CD4-positive, CD25-positive, alpha-beta regulatory T cell (primary cell): ENCODE measurements at regions not wholly inside any gene's neighbourhood (a gene's known extent, or its start where the extent isn't known, plus 50 kb on each side); places are given as distances from the start of the nearest gene placed in this dataset.

ENCODE experiments used
- ATAC-seq, 2 donors: fragments of 150-1000 bp; cut with Tn5 transposase; one replicate each; pipeline ENCODE4 v1.10.0; 2021; ENCODE audit warnings: low read depth in 2 of 2, moderate number of reproducible peaks in 2 of 2, moderate library complexity in 1 of 2
- DNase-seq, 3 donors: peaks; one replicate each; pipeline versions ENCODE4 v3.0.0 to v3.0.0-alpha.2; 2012 to 2022; ENCODE audit warnings: mixed read lengths in 1 of 3
- H3K27ac ChIP-seq: one replicate; pipeline ENCODE4 v1.7.0; 2013; ENCODE audit warnings: mild to moderate bottlenecking, low read length; ENCODE audit not compliant: insufficient read depth, poor library complexity, severe bottlenecking
- H3K27me3 ChIP-seq: one replicate; pipeline ENCODE4 v1.7.0; 2013; ENCODE audit warnings: low read length; ENCODE audit not compliant: control insufficient read depth, insufficient read depth
- H3K36me3 ChIP-seq: one replicate; pipeline ENCODE4 v1.7.0; 2013; ENCODE audit warnings: mild to moderate bottlenecking, low read length, moderate library complexity; ENCODE audit not compliant: control insufficient read depth, insufficient read depth
- H3K4me1 ChIP-seq: 2 replicates; pipeline ENCODE4 v1.7.0; 2013; ENCODE audit warnings: mild to moderate bottlenecking, low read length; ENCODE audit not compliant: insufficient read depth, control insufficient read depth, poor library complexity, severe bottlenecking
- H3K4me3 ChIP-seq: one replicate; pipeline ENCODE4 v1.7.0; 2013; ENCODE audit warnings: low read depth, mild to moderate bottlenecking, low read length, moderate library complexity
- H3K9me3 ChIP-seq, 2 experiments: 1 replicate in 1 of 2; 2 replicates in 1 of 2; pipeline ENCODE4 v1.7.0; 2013; ENCODE audit warnings: low read length in 2 of 2, mild to moderate bottlenecking in 1 of 2, moderate library complexity in 1 of 2; ENCODE audit not compliant: control insufficient read depth in 2 of 2
- H3K27ac Mint-ChIP-seq, 3 donors: one replicate each; pipeline ENCODE4 v1.8.0; 2020 to 2022; ENCODE audit warnings: mild to moderate bottlenecking in 3 of 3, mixed read lengths in 3 of 3, moderate library complexity in 2 of 3
- H3K27me3 Mint-ChIP-seq: one replicate; pipeline ENCODE4 v1.8.0; 2022; ENCODE audit warnings: mild to moderate bottlenecking, mixed read lengths
- H3K36me3 Mint-ChIP-seq: one replicate; pipeline ENCODE4 v1.8.0; 2020; ENCODE audit warnings: mixed read lengths
- H3K4me1 Mint-ChIP-seq, 4 donors: one replicate each; pipeline ENCODE4 v1.8.0; 2020 to 2022; ENCODE audit warnings: mixed read lengths in 4 of 4, mild to moderate bottlenecking in 1 of 4
- H3K4me3 Mint-ChIP-seq, 4 donors: one replicate each; pipeline ENCODE4 v1.8.0; 2020 to 2022; ENCODE audit warnings: mild to moderate bottlenecking in 4 of 4, mixed read lengths in 4 of 4, moderate library complexity in 3 of 4
- H3K9me3 Mint-ChIP-seq, 7 donors: one replicate each; pipeline ENCODE4 v1.8.0; 2020 to 2022; ENCODE audit warnings: mixed read lengths in 7 of 7, mild to moderate bottlenecking in 3 of 7, moderate library complexity in 2 of 7

DNA sequence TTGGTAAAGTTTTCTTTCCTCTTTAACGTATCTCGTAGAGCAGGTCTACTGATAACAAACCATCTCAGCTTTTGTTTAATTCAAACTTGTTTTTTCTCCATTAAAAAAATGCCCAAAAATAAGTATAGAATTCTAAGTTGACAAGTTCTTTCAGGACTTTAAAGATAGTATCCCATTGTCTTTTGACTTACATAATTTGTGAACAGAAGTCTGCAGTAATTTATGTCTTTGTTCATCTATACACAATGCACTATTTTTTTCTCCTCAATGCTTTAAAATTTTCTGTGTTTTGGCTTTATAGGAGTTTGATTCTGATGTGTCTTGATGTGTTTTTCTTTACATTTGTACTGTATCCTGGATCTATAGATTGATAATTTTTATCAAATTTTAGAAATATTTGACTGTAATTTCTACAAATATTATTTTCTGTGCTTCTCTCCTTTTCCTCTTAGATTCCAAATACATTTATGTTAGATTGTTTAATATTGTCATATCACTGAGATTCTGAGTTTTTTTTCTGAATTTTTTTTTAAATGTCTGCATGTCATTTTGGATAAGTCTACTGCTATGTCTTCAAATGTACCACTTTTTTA, 143.3 kb downstream of the FTCDNL1 start:
- DNase-seq, result no peak
- no peak for ATAC-seq

GRCh38 chr2:199705538-199705937, 145.5 kb downstream of the FTCDNL1 start:
- Mint-ChIP-seq H3K36me3 (no peaks in the 10 kb centered on the region), H3K9me3 (peaks cover 0 to 9% (median 5%) of the 10 kb centered on the region in 7 donors), H3K27me3 (peaks cover 9% of the 10 kb centered on the region), H3K27ac (no peak overlapping the region), H3K4me1 (no peaks in the 10 kb centered on the region), H3K4me3 (no peak overlapping the region)
- Histone ChIP-seq H3K27ac (no peak overlapping the region), H3K27me3 (no peaks in the 10 kb centered on the region), H3K9me3 (peaks cover 2 to 4% of the 10 kb centered on the region in 2 experiments), H3K4me1 (no peaks in the 10 kb centered on the region), H3K36me3 (no peaks in the 10 kb centered on the region), H3K4me3 (no peak overlapping the region)
- no peak for ATAC-seq
- DNase-seq, result peak in 1 of 3 donors; percentile 4

More for the DNA sequence above, 143.3 kb downstream of the FTCDNL1 start:
- Histone ChIP-seq H3K4me1 (no peaks in the 10 kb centered on the region), H3K4me3 (no peak overlapping the region), H3K9me3 (peaks cover 2 to 4% of the 10 kb centered on the region in 2 experiments), H3K27me3 (no peaks in the 10 kb centered on the region), H3K36me3 (no peaks in the 10 kb centered on the region), H3K27ac (no peak overlapping the region)
- Mint-ChIP-seq H3K4me3 (no peak overlapping the region), H3K9me3 (peaks cover 0 to 7% (median 5%) of the 10 kb centered on the region in 7 donors), H3K27ac (no peak overlapping the region), H3K4me1 (no peaks in the 10 kb centered on the region), H3K36me3 (no peaks in the 10 kb centered on the region), H3K27me3 (peaks cover 5% of the 10 kb centered on the region)

GRCh38 chr2:199704358-199705238, 146.4 kb downstream of the FTCDNL1 start:
- Histone ChIP-seq H3K36me3 (no peaks in the 10 kb centered on the region), H3K9me3 (peaks cover 2 to 4% of the 10 kb centered on the region in 2 experiments), H3K4me3 (no peak overlapping the region), H3K4me1 (no peaks in the 10 kb centered on the region), H3K27ac (no peak overlapping the region), H3K27me3 (no peaks in the 10 kb centered on the region)
- Mint-ChIP-seq H3K27ac (no peak overlapping the region), H3K27me3 (peaks cover 8% of the 10 kb centered on the region), H3K4me3 (no peak overlapping the region), H3K9me3 (peaks cover 0 to 9% (median 5%) of the 10 kb centered on the region in 7 donors), H3K4me1 (no peaks in the 10 kb centered on the region), H3K36me3 (no peaks in the 10 kb centered on the region)
- DNase-seq (peak in 2 of 3 donors; percentile 12 to 28), ATAC-seq (no peak)

GRCh38 chr2:199703199-199703598, 147.8 kb downstream of the FTCDNL1 start:
- H3K36me3 Mint-ChIP-seq, result no peaks in the 10 kb centered on the region
- H3K9me3 ChIP-seq, result peaks cover 2 to 4% of the 10 kb centered on the region in 2 experiments
- no peak overlapping the region for H3K4me3 ChIP-seq
- no peaks in the 10 kb centered on the region for H3K27me3 ChIP-seq
- H3K4me1 Mint-ChIP-seq, result no peaks in the 10 kb centered on the region
- ATAC-seq, result no peak
- H3K4me3 Mint-ChIP-seq, result no peak overlapping the region
- no peak overlapping the region for H3K27ac ChIP-seq
- peaks cover 0 to 9% (median 2%) of the 10 kb centered on the region in 7 donors for H3K9me3 Mint-ChIP-seq
- DNase-seq, result no peak
- H3K36me3 ChIP-seq, result no peaks in the 10 kb centered on the region
- no peak overlapping the region for H3K27ac Mint-ChIP-seq
- H3K4me1 ChIP-seq, result no peaks in the 10 kb centered on the region
- peaks cover 8% of the 10 kb centered on the region for H3K27me3 Mint-ChIP-seq

- ATAC-seq (no peak), DNase-seq (no peak)
- no peak overlapping the region for H3K4me3 Mint-ChIP-seq
- H3K27ac Mint-ChIP-seq, result no peak overlapping the region
- Histone ChIP-seq H3K9me3 (no peaks in the 10 kb centered on the region), H3K36me3 (no peaks in the 10 kb centered on the region), H3K27ac (no peak overlapping the region), H3K4me1 (no peaks in the 10 kb centered on the region), H3K27me3 (no peaks in the 10 kb centered on the region), H3K4me3 (no peak overlapping the region)
- H3K27me3 Mint-ChIP-seq, result peaks cover 5% of the 10 kb centered on the region
- H3K9me3 Mint-ChIP-seq, result no peaks in the 10 kb centered on the region
- no peaks in the 10 kb centered on the region for H3K36me3 Mint-ChIP-seq
- H3K4me1 Mint-ChIP-seq, result no peaks in the 10 kb centered on the region
Measured at GRCh38 chr2:199697469-199697868, 153.5 kb downstream of the FTCDNL1 start.

DNA sequence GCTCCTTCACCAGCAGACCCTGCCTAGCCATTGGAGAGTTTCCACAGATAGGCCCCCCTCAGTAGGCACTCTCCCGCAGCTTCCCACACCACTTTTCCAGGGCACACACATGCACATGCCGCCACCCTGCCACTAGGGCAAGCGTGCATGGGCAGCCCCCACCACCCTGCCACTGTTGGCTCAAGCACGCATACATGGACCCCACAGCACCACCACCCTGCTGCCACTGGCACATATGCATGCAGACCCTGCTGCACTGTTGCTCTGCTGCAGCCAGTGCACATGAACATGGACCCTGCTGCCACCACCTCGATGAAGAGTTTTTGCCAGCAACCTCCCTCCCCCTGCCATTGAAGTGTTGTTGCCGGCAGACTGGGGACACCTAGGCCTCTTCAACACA, 154.9 kb downstream of the FTCDNL1 start:
- no peaks in the 10 kb centered on the region for H3K36me3 Mint-ChIP-seq
- no peak overlapping the region for H3K27ac Mint-ChIP-seq
- no peaks in the 10 kb centered on the region for H3K4me1 ChIP-seq

GRCh38 chr2:199693861-199694260, 157.1 kb downstream of the FTCDNL1 start:
- Histone ChIP-seq H3K4me1 (no peaks in the 10 kb centered on the region), H3K27ac (no peak overlapping the region), H3K36me3 (no peaks in the 10 kb centered on the region), H3K4me3 (no peak overlapping the region), H3K9me3 (no peaks in the 10 kb centered on the region), H3K27me3 (no peaks in the 10 kb centered on the region)
- ATAC-seq, result no peak
- peaks cover 0 to 3% (median 0%) of the 10 kb centered on the region in 7 donors for H3K9me3 Mint-ChIP-seq
- no peak overlapping the region for H3K4me3 Mint-ChIP-seq
- no peak for DNase-seq
- no peaks in the 10 kb centered on the region for H3K36me3 Mint-ChIP-seq
- no peak overlapping the region for H3K27ac Mint-ChIP-seq
- H3K4me1 Mint-ChIP-seq, result no peaks in the 10 kb centered on the region
- H3K27me3 Mint-ChIP-seq, result peaks cover 5% of the 10 kb centered on the region

More for the DNA sequence above, 154.9 kb downstream of the FTCDNL1 start:
- no peaks in the 10 kb centered on the region for H3K36me3 ChIP-seq
- ATAC-seq (no peak), DNase-seq (no peak)
- no peak overlapping the region for H3K4me3 ChIP-seq
- no peaks in the 10 kb centered on the region for H3K9me3 ChIP-seq
- no peak overlapping the region for H3K27ac ChIP-seq
- H3K4me1 Mint-ChIP-seq, result no peaks in the 10 kb centered on the region
- H3K27me3 ChIP-seq, result no peaks in the 10 kb centered on the region
- H3K4me3 Mint-ChIP-seq, result no peak overlapping the region
- H3K9me3 Mint-ChIP-seq, result peaks cover 0 to 3% (median 0%) of the 10 kb centered on the region in 7 donors
- peaks cover 8% of the 10 kb centered on the region for H3K27me3 Mint-ChIP-seq
